GM19455 (cell line): ENCODE measurements at regions not wholly inside any gene's neighbourhood (a gene's known extent, or its start where the extent isn't known, plus 50 kb on each side); places are given as distances from the start of the nearest gene placed in this dataset.
"Not testable (repeated sequence)": the region's sequence is repeated elsewhere in the genome, so short reads cannot be mapped to it uniquely, and the experiment has no call there.

ENCODE experiments used
- ATAC-seq: cut with Tn5 transposase; IDR thresholded peaks from one replicate; pipeline ENCODE4 v1.9.1; 2021; ENCODE audit not compliant: unreplicated experiment

DNA sequence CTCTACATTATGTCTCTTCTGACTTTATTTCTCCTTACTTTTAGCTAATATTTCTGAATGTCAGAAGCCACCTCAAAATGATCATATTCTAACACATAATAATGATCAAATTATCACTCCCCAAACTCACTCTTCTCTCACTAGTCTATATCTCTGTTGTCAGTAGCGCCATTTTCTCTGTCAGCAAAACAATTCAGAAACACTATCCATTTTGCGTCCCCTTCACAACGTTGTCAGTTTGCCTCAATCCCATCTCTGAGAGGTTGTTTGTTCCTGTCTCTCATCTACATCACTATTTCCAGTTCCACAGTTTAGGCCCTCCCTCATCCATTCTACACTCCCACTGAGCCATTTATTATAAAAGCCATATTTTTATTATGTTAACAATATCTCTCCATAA, 1376.3 kb upstream of the ACVR2A start:
- ATAC-seq = no peak

- no peak for ATAC-seq
These were observed 1377.4 kb upstream of the ACVR2A start for GRCh38 chr2:146467425-146467824.

- ATAC-seq = no peak
These were observed 1379.4 kb upstream of the ACVR2A start for GRCh38 chr2:146465460-146465859.

- no peak for ATAC-seq
These were observed 1383.8 kb upstream of the ACVR2A start for GRCh38 chr2:146461068-146461467.

DNA sequence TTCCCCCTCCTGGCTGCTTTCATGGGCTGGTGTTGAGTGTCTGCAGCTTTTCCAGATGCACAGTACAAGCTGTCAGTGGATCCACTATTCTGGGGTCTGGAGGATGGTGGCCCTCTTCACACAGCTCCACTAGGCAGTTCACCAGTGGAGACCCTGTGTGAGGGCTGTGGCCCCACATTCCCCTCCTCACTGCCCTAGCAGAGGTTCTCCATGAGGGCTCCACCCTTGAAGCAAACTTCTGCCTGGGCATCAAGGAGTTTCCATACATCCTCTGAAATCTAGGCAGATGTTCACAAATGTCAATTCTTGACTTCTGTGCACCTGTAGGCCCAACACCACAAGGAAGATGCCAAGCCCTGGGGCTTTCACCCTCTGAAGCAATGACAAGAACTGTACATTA, 1386.2 kb upstream of the ACVR2A start:
- ATAC-seq = no peak

DNA sequence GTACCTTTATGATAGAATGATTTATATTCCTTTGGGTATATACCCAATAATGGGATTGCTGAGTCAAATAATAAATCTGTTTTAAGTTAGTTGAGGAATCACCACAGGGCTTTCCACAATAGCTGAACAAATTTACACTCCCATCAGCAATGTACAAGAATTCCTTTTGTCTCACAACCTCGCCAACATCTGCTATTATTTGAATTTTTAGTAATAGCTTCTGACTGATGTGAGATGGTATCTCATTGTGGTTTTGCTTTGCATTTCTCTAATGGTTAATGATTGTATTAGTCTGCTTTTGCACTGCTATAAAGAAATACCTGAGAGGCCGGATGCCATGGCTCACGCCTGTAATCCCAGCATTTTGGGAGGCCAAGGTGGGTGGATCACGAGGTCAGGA, 1387.6 kb upstream of the ACVR2A start:
- no peak for ATAC-seq

DNA sequence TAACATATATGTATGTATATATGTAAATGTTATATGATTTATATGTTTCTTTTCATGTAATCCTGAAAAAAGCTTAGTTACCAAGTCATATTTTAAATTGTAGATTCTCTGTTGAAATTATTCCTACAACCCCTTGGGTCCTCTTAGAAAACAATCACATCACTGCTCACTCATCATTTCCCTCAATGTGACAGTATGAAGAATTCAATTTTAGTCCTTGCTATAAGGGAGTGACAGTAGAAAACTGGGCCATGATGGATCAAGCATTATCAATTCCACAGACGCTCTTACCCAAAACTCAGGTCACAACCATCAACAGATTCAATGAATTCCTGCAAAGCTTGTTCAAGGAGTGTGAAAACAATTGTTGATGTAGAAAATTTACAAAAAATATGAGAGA, 1389.5 kb upstream of the ACVR2A start:
- no peak for ATAC-seq

DNA sequence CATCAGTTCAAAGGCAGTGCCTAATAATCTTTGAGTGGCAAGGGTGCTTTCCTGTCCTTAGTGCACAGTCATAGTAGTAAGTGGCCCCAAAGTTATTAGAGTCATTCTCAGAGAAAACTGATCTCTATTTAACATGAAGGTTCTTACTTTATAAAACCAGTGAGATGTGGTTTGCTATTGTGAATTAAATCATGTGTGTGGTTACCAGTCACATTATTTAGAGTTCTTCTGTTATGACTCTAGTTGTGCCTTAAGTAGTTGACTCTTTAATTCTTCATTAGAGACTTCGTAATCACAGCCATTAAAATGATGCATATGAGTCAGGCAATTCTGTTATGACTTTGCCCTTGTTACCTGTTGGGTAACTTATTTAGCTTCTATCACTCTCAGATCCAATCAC, 1392.9 kb upstream of the ACVR2A start:
- ATAC-seq = no peak

DNA sequence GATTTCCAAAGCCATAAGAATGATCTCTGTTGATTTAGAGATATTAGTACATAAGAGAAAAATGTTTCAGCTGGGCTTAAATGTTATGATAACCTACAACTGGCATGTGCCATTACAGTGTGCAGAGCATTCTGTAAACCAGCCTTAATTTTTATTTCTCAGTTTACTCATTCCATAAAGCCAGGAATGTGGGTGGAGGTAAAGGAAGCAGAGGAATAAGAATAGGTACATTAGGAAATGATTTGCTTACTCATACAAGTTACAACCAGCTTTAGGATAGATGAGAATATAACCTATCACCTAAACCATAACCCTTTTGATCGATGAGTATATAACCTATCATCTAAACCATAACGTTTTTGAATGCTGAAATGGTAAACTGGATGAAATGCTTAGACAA, 1394.7 kb upstream of the ACVR2A start:
- no peak for ATAC-seq

- ATAC-seq = no peak
These were observed 1399.8 kb upstream of the ACVR2A start for GRCh38 chr2:146444987-146445386.

GRCh38 chr2:146444085-146444484, 1400.7 kb upstream of the ACVR2A start:
- no peak for ATAC-seq

DNA sequence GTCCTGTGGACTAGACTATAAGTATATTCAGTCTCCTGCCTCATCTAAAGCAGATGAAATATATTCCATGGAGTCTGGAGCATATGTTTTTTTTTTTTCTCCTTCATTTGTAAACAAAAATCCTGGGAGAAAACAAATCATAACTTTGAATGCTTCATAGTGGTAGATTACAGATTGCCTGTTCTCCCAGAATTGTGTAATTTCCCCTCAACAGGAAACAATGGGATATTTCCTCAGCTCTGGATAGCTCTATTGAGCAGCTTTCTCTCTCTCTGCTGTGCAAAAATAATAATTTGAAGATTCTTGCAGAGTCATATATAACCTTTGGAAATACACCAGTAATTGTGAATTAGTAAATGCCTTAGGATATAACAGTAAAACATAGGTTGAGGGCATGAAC, 1406.6 kb upstream of the ACVR2A start:
- ATAC-seq = no peak

- no peak for ATAC-seq
These were observed 1407.1 kb upstream of the ACVR2A start for GRCh38 chr2:146437712-146438111.

GRCh38 chr2:146433116-146433875, 1411.5 kb upstream of the ACVR2A start:
- ATAC-seq = no peak

- ATAC-seq = no peak
These were observed 1415.5 kb upstream of the ACVR2A start for GRCh38 chr2:146429366-146429765.

- ATAC-seq = no peak
These were observed 1426.9 kb upstream of the ACVR2A start for GRCh38 chr2:146417942-146418341.

DNA sequence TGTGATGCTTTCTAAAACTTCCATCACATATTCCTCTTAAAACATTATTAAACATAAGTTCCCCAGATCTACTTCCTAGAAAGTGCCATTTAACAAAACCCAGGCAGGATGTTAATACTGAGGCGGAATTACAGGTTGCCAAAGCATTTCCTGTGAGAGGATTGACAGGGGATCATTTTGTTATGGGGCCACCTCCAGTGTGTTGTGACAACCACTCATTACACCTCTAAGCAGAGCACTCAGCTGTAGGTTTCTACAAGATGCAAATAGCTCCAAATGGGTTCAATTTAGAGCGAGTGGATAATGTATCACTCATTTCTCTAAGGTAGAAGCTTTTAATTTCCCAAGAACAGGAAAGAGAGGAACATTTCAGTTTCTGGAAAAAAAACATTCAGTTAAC, 1429.5 kb upstream of the ACVR2A start:
- no peak for ATAC-seq

DNA sequence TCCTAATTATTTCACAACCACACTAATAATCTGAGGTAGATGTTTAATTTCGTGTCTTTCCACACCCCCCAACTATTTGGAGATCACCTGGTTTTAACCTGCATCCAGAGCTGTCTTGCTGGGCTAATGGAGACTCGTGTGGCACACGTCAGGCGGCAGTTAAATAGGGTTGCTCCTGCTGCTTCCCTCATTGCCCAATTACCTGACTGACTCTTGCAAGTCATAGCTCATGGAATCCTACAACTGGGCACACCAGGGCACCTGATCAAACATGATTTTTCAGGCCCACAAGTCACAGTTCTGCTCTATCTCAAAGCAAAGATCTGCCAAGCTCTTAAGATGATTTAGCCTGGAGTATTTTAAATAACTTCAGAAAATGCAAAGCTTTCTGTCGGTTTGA, 1430.4 kb upstream of the ACVR2A start:
- ATAC-seq = no peak

DNA sequence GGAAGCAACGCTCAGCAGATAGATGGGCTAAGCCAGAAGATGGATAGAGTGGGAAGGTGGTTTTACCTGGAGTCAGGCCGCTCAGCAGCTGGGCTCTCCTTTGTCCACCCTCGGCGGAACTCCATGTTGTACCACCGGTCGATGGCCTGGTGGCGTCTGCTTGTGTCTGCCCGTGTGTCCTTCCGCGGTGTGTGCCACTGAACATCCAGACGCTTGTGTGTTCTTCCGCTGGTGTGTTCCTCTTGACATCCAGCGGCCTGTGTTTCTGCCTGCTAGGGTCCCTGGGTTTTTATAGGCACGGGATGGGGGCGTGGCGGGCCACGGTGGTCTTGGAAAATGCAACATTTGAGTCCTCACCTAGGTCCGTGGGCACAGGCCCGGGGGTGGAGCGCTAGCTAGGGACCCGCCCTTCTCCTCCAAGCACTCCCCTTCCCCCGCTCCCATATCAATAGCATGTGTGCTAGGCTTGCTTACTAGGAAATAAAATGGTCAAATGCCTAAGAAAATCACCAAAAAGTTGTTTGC, 1431.7 kb upstream of the ACVR2A start:
- no peak for ATAC-seq

GRCh38 chr2:146412625-146413024, 1432.2 kb upstream of the ACVR2A start:
- ATAC-seq = no peak

GRCh38 chr2:146405402-146406309, 1439.2 kb upstream of the ACVR2A start:
- not testable (repeated sequence) for ATAC-seq
